ENCODE measurements at regions not wholly inside any gene's neighbourhood (a gene's known extent, or its start where the extent isn't known, plus 50 kb on each side); places are given as distances from the start of the nearest gene placed in this dataset.
"Not testable (repeated sequence)": the region's sequence is repeated elsewhere in the genome, so short reads cannot be mapped to it uniquely, and the experiment has no call there.

DNA sequence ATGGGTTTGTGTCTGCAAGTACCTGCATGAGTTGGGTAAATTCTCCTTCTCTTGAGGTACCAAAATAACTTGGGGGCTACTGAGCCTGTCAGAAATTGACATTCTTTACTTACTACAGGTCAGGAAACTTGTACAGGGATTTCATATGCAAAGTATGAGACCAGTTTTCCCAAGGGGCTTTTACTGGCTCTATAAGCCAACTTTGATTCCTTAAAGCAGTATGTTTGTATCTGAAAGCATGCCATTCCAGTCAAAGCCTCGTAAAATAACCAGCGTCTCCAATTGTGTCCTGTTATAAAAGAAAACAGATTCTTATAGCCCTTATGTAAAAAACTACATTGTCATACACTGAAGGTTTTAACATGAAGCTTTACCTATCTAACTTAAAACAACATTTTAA, 90.2 kb downstream of the ZNF467 start:
- DNase-seq (ENCODE audit: low spot score), result no peak

DNA sequence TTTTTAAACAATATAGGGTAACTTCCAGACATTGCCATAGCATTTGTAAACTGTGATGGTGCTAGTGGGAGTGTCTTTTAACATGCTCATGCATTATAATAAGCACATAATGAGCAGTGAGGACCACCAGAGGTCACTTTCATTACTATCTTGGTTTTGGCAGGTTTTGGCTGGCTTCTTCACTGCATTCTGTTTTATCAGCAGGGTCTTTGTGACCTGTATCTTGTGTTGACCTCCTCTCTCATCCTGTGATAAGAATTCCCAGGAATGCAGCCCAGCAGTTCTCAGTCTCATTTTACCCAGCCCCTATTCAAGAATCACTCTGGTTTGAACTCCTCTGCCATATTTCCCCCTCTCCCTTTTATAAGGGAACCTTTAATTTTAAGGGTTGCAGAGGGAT, 91.3 kb downstream of the ZNF467 start:
- DNase-seq (ENCODE audit: low spot score), result no peak

DNA sequence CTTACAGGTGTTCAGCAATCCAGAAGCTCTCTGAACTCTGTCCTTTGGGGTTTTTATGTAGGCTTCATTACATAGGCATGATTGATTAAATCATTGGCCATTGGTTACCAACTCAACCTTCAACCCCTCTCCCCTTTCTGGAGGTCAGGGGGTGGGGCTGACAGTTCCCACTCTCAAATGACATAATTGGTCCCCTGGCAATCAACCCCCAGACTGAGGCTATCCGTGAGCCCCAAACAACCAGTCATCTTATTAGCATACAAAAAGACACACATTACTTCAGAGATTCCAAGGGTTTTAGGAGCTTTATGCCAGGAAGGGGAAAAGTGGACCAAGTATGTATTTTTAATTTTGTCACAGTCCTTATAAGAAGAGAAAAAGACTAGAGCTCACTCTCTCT, 92.1 kb downstream of the ZNF467 start:
- DNase-seq (ENCODE audit: low spot score), result no peak

DNA sequence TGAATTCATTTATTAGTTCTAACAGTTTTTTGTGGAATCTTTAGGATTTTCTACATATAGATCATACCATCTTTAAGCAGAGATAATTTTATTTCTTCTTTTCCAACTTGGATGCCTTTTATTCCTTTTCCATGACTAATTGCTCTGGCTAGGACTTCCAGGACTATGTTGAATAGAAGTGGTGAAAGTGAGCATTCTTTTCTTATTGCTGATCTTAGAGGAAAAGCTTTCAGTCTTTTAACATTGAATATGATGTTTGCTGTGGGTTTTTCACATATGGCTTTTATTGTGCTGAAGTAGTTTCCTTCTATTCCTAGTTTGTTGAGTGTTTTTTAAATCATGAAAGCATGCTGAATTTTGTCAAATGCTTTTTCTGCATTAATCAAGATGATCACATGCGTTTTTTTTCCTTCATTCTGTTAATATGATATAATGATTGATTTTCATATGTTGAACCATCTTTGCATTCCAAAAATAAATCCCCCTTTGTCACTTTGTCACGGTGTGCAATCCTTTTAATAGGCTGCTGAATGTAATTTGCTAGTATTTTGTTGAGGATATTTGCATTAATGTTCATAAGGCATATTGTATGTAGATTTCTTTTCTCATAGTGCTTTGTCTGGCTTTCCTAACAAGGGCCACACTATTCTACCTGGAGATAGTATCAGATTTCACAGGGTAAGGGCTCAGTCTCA, 92.9 kb downstream of the ZNF467 start:
- no peak for DNase-seq (ENCODE audit: low spot score)

DNA sequence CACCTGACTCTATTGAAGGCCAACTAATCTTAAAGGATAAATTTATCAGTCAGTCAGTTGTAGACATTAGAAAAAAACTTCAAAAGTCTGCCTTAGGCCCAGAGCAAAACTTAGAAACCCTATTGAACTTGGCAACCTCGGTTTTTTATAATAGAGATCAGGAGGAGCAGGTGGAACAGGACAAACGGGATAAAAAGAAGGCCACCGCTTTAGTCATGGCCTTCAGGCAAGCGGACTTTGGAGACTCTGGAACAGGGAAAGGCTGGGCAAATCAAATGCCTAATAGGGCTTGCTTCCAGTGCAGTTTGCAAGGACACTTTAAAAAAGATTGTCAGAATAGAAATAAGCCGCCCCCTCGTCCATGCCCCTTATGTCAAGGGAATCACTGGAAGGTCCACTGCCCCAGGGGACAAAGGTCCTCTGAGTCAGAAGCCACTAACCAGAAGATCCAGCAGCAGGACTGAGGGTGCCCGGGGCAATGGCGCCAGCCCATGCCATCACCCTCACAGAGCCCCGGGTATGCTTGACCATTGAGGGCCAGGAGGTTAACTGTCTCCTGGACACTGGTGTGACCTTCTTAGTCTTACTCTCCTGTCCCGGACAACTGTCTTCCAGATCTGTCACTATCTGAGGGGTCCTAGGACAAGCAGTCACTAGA, 98.5 kb downstream of the ZNF467 start:
- not testable (repeated sequence) for DNase-seq (ENCODE audit: low spot score)

DNA sequence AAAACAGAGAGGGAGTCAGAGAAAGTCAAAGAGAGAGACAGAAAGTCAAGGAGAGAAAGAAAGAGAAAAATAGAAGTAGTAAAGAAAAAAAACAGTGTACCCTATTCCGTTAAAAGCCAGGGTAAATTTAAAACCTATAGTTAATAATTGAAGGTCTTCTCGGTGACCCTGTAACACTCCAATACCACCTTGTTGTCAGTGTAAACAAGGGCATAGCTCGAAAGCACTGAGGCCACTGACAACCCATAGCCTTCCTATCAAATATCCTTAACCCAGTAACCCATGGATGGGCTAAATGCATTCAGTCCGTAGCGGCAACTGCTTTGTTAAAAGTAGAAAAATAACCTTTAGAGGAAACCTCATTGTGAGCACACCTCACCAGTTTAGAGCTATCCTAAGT, 100.4 kb downstream of the ZNF467 start:
- DNase-seq (ENCODE audit: low spot score), result no peak

DNA sequence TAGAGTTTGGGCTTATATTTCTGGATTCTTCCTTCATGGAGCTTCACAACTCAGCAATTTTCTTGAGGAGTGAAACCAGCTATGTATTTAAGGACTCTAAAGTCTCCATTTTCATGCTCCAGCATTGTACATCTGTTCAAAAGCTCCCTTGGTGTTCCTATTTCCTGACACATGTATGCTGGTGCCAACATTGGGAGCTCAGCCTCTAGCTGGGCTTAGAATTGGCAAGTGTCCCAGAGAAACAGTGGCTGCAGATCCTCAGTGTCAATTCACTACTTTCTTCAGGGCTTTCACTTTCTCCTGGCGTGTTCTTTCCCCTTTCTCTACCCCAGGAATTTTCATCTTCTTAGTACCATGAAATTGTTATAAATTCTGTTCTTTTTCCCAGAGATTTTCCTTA, 103.1 kb downstream of the ZNF467 start:
- DNase-seq (ENCODE audit: low spot score), result no peak

DNA sequence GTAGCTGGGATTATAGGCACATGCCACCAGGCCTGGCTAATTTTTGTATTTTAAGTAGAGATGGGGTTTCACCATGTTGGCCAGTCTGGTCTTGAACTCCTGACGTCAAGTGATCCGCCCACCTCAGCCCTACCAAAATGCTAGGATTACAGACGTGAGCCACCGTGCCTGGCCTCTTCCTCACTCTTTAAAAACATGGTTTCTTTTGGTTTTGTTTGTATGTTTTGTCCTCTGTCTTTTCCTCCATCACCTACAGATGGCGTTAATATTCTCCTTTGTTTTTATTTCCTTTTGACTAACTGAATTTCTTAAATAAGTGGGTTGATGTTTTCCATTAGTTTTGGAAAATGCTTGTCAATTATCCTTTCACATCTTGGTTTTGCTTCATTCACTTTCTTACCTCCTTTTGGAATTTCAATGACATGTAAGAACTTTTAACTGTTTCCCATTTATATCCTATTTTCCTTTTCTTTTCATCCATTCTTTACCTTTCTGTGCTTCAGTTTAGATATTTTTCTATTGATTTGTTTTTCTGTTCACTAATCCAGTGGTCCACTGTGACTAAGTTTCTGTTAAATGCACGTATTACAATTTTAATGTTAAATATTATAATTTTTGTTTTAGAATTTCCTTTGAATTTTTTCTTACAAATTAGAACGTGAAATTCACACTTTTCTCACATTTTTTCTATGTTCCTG, 104.1 kb downstream of the ZNF467 start:
- no peak for DNase-seq (ENCODE audit: low spot score)

DNA sequence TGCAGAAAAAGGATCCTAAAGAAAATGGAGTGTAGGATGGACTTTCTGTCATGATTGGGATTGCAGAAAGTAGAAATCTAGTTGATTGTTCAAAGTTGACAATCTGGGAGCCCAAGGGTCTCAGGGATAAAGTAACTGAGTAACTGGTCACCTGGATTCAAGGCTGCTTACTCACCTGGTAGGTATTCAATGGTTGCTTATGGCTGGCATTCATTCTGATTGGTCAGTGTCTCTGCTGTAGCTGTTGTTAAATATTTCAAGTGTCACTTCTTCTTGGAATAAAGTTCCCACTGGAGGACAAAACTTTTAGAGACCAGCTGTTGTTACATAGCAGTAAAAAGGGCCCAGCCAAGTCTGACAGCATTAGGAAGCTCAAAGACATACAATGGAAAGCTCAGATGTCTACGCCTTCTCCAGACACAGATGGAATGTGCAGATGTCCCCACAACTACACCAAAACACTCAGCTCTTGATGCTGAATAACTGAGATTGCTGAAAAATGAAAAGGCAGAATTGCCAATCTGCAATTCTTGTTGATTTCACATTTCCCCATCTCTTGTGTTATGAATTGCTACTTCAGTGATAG, 106.9 kb downstream of the ZNF467 start:
- DNase-seq (ENCODE audit: low spot score), result no peak

DNA sequence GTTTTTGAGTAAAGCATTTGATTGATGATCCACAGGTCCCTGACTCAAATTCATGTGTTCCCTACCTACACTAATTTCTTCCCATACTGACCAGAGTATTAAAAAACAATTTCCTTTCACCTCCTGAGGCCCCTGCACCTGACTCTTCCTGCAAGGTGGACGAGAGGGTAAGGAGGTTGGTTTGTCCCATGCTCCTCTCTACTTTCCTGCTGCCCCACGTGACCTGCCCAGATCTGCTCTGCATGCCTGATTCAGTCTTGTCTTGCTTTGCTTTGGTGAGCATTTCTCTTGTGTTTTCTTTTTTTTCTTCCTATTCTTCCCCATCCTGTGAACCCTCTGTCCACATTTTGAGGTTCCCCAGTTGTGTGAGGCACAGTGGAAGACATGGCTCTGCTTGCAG, 107.8 kb downstream of the ZNF467 start:
- not testable (repeated sequence) for DNase-seq (ENCODE audit: low spot score)

DNA sequence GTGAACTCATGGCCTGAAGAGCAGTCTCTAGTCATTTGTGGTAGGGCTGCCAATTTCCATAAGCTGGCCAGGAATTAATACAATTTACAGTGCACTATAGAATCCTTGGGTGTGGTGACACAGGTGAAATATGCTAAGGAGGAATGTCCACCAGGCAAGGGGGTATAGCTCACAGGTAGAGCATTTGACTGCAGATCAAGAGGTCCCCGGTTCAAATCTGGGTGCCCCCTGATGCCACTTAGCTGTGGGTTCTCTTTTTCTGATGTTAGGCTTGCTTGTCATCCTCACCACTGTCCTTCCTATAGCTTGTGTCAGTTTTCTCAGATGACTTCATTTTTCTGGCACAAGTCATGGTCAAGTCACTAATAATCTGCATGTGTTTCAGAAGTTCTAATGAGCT, 108.7 kb downstream of the ZNF467 start:
- DNase-seq (ENCODE audit: low spot score), result no peak

DNA sequence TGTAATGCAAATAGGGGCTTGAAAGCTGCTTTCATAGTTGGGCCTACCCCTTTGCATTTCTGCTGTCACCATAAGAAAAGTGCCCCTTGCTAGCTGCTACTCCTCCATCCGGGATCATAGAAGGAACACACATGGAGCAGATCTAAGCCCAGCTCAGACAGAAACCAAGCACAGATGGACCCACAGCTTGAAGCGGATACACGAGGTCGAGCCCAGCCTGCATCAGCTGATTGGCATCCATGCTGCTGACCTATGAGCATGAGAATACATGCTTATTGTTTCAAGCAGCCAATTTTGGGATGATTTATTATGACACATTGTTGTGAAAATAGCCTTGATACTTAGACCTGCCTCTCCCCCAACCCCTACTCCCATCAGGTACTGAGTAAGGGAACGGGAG, 109.2 kb downstream of the ZNF467 start:
- no peak for DNase-seq (ENCODE audit: low spot score)

DNA sequence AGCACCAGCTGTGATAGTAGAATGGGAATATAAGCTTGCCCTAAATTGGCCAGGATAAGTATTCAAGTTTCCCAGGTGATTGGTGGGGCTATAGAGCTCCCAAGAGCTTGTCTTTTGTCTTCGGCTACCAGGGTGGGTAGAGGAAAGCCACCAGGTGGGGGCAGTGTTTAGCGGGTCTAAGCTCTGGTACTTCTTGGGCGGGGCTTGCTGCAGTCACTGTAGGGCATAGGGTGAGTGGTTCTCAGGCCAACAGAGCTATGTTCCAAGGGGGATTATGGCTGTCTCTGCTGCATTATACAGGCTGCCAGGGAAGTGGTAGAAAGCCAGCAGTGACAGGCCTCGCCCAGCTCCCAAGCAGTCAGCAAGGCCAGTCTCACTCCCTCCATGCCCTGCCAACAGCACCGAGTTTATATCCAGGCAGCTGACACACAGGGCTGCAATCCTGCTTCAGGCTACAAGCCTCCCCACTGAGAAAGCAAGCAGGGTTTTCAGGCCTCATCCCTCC, 110.7 kb downstream of the ZNF467 start:
- DNase-seq (ENCODE audit: low spot score), result peak; percentile 80

DNA sequence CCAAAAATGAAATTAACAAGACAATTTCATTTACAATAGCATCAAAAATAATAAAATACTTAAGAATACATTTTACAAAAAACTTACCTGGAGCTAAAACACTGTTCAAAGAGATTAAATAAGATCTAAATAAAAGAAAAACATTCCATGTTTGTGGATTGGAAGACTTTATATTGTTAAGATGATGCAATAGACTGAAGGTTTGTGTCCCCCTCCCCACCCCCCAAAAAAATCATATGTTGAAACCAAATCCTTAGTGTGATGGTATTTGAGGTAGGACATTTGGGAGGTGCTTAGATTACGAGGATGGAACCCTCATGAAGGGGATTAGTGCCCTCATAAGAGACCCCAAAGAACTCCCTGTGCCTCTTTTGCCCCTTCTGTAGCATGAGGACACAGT, 117.6 kb downstream of the ZNF467 start:
- DNase-seq (ENCODE audit: low spot score), result no peak

DNA sequence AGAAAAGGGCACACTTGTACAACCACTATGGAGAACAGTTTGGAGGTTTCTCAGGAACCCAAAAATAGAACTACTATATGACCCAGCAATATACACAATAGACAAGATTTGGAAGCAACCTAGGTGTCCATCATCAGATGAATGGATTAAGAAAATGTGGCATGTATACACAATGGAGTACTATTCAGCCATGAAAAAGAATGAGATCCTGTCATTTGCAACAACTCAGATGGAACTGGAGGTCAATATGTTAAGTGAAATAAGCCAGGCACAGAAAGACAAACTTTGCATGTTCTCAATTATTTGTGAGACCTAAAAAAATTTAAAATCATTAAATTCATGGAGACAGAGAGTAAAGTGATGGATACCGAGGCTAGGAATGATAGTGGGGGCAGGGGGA, 118.8 kb downstream of the ZNF467 start:
- DNase-seq (ENCODE audit: low spot score), result no peak

DNA sequence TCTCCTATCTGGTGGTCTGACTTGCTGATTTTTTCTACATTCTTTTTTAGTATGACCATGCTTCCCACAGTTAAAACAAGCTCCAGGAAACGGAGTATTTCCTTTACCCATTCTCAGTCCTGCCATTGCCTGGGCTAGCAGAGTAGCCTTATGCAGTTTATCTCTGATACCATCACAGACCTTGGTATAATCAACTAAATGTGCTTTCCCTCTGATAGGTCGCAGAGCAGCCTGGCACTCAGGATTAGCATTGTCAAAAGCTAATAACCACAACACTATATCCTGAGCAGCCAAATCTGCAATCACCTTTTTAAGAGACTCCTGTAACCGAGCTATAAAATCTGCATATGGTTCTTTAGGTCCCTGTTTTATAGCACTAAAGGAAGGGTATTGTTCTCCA, 123.2 kb downstream of the ZNF467 start:
- DNase-seq (ENCODE audit: low spot score), result not testable (repeated sequence)

DNA sequence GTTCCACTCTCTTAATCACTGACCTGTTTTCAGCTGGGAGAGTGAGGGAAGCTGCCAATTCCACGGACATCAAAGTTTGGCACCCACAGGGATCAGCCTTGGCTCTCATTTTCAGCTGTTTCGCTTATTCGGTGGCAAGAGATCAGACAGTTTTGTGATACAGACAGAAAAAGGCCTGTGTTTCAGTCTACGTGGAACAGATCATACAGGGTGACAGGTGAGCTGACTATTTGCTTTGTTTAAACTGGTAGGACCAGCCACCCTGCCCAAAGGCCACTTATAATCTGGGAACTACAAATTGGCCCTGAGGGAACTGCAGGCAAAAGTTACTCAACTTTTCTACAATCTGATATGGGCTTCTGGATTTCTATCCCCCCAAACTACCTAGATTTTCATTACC, 128.6 kb downstream of the ZNF467 start:
- DNase-seq (ENCODE audit: low spot score), result no peak

DNA sequence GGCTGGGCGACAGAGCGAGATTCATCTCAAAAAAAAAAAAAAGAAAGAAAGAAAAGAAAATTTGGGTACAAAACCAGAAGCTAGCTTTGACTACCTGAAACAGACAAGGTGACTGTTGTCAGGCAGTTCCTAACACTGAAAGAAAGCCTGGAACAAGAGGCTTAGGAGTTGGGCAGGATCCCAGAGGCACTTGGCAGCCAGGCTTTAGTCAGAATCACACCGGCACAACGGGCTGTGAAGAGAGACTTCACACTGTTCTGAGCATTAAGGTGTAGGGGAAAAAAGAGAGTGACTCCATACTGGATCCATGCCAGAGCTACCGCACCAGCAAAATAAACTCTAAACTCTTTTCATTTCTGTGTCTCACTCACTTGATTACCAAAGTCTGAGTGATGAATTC, 130.8 kb downstream of the ZNF467 start:
- no peak for DNase-seq (ENCODE audit: low spot score)

DNA sequence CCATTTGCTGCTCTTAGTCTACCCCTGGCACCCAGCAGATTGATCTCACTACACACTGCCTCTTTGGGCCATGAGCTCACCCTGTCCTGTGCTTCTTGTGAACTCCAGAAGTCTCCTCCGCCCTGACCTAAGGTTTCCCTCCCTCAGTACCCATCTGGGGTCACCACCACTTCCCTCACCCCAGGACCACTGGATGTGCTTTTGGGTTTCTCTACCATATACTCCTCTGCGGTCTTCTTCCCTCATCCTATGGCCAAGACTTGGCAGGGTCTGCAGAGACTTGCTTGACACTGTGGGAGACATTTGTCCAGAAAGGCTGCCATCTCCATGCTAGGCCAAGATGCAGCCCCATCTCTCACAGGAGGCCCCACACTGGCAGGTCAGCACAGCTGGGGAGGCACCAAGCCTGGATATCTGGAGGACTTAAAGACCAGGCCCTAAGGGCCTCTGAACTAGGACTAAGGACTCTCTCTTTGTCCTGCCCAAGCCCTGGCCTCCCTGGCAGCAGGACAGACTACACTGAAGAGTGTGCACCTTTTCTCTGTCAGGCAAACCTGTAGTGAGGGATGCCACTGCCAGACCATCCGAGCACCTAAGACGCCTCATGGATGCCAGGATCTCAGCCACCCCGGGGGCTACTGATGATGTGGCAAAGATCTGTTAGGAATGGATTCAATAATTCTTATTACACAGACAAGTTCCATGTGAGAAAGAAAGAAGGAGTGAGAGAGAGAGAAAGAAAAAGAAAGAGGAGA, 134.6 kb downstream of the ZNF467 start:
- no peak for DNase-seq (ENCODE audit: low spot score)

DNA sequence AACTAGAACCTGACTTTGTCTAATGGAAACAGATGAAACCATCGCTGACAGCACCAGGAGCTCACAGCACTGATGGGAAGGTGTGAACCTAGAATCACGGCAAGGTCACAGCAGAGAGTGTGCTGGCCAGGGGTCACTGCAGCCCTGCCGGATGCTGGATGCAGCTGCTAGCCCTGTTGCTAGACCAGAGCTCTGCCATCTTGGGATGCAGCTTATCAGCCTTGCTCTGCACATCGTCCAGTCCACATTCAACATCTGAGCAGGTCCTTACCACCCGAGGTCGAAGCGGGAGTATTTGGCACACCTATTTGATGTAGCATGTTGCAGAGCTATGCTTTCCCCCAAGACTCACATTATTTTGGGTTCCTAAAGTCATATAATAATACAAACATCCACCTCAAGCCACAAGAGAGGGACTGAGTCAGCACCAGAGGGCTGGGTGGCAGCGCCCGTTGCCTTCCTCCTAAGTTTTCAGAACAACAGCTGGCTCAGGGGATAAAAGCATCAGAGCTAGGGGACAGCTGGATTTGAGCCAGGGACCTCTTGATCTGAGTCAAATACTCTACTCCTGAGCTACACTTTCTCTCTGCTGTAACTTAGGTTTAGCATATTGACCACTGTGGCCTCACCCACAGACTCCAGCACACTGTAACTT, 135.3 kb downstream of the ZNF467 start:
- no peak for DNase-seq (ENCODE audit: low spot score)

DNA sequence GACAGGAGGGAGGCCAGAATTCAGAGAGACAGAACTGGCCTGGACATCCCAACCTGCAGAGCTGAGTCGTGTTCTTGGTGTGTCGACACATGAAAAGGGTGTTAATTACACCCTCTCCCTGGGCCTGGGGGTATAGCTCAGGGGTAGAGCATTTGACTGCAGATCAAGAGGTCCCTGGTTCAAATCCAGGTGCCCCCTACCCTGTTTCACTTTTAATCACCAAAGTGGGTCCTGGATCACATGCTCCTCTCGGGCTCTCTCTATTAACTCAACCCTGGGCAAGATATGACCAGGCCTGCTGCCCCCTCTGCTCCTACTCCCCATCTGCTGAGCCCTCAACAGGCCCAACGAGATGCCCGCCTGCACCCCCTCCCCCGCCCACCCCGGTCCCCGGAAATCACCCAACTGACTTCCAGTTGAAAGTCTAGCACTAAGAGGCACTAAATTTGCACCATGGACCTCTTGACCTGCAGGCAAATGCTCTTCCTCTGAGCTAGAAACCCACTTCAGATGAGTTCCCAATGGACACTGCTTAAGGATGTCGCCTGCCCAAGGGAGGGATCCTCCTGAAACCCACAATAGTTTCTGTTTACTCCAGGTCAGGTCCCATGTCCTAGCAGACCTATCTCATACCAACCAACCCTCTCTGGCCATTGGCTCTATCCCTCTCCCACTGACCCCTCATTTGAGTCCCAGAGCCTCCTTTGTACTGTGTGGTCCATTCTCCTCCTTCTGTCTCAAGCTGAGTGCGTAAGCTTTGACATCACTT, 137.6 kb downstream of the ZNF467 start:
- no peak for DNase-seq (ENCODE audit: low spot score)
